ENCODE measurements at regions not wholly inside any gene's neighbourhood (a gene's known extent, or its start where the extent isn't known, plus 50 kb on each side); places are given as distances from the start of the nearest gene placed in this dataset.

DNA sequence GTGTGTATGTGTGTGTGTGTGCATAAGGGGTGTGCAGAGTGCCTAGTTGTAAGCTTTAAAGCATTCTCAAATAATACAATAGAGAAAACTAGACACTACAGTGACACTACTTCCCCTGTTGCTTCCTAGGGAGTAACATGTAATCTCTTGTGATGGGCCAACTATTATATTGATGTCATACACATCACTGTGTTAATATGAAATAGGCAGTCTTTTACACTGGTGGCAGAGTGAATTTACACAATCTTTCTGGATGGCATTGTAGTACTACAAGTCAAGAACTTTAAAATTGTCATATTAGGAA, 488.0 kb upstream of the ZEB2 start:
- ATAC-seq = no peak
- TF ChIP-seq, protein P1, sequence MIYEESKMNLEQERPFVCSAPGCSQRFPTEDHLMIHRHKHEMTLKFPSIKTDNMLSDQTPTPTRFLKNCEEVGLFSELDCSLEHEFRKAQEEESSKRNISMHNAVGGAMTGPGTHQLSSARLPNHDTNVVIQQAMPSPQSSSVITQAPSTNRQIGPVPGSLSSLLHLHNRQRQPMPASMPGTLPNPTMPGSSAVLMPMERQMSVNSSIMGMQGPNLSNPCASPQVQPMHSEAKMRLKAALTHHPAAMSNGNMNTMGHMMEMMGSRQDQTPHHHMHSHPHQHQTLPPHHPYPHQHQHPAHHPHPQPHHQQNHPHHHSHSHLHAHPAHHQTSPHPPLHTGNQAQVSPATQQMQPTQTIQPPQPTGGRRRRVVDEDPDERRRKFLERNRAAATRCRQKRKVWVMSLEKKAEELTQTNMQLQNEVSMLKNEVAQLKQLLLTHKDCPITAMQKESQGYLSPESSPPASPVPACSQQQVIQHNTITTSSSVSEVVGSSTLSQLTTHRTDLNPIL (CRISPR knock-in tag; IDR thresholded peaks at IDR 0.05; ENCODE audit: low read depth) = no peak

GRCh38 chr2:145007093-145007959, 487.4 kb upstream of the ZEB2 start:
- TF ChIP-seq ZFP3 (CRISPR knock-in tag; IDR thresholded peaks at IDR 0.05) = 0 out of 2 replicates have a peak, but pooled peaks have one; percentile 21
- peak; percentile 12 for TF ChIP-seq ISL1 (CRISPR knock-in tag; IDR thresholded peaks at IDR 0.05)
- TF ChIP-seq CSDC2 (CRISPR knock-in tag; IDR thresholded peaks at IDR 0.05) = no peak
- TF ChIP-seq, protein P1 (CRISPR knock-in tag; IDR thresholded peaks at IDR 0.05; ENCODE audit: low read depth) = 0 out of 2 replicates have a peak, but pooled peaks have one; percentile 12
- no peak for TF ChIP-seq TSHZ2 (CRISPR knock-in tag; IDR thresholded peaks at IDR 0.05)
- peak; percentile 92 for ATAC-seq

DNA sequence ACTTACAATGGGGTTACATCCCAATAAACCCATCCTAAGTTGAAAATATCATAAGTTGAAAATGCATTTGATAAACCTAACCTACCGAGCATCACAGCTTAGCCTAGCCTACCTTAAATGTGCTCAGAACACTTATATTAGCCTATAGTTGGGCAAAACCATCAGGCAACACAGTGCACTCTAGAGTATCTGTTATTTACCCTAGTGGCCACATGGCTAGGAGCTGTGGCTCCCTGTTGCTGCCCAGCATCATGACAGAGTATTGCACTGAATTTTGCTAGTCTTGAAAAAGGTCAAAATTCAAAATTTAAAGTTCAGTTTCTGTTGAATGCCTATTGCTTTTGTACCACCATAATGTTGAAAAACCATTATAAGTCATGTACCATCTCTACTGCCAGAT, 482.7 kb upstream of the ZEB2 start:
- no peak for ATAC-seq
- no peak for TF ChIP-seq ARNTL (CRISPR knock-in tag; IDR thresholded peaks at IDR 0.05; ENCODE audit: borderline replicate concordance, low read depth)
- TF ChIP-seq, protein P2, sequence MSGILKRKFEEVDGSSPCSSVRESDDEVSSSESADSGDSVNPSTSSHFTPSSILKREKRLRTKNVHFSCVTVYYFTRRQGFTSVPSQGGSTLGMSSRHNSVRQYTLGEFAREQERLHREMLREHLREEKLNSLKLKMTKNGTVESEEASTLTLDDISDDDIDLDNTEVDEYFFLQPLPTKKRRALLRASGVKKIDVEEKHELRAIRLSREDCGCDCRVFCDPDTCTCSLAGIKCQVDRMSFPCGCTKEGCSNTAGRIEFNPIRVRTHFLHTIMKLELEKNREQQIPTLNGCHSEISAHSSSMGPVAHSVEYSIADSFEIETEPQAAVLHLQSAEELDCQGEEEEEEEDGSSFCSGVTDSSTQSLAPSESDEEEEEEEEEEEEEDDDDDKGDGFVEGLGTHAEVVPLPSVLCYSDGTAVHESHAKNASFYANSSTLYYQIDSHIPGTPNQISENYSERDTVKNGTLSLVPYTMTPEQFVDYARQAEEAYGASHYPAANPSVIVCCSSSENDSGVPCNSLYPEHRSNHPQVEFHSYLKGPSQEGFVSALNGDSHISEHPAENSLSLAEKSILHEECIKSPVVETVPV (CRISPR knock-in tag; IDR thresholded peaks at IDR 0.05) = no peak

- peak; percentile 82 for TF ChIP-seq ISL1 (CRISPR knock-in tag; IDR thresholded peaks at IDR 0.05)
- TF ChIP-seq OSR1 (CRISPR knock-in tag; IDR thresholded peaks at IDR 0.05) = no peak
Measured at GRCh38 chr2:145000376-145000775, 480.5 kb upstream of the ZEB2 start.

DNA sequence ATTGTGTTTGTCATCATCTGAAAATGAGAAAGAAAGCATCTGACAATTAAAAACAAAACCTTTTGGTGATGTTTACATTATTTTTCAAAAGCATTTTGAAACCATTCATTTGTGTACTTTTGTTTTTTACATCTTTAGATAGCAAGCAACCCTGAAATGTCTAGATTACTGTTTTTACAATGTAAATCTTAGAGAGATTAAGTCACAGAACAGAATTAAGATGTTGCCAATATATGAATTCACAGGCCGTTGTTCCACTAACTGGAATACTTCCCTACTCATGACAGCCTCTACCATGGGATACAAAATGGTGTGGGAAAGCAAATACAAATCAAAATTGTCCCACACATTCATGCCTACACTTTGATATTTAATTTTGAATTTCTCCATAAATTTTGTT, 480.0 kb upstream of the ZEB2 start:
- no peak for ATAC-seq
- no peak for TF ChIP-seq TCF4 (CRISPR knock-in tag; IDR thresholded peaks at IDR 0.05; ENCODE audit: borderline replicate concordance)
- TF ChIP-seq, protein P3, sequence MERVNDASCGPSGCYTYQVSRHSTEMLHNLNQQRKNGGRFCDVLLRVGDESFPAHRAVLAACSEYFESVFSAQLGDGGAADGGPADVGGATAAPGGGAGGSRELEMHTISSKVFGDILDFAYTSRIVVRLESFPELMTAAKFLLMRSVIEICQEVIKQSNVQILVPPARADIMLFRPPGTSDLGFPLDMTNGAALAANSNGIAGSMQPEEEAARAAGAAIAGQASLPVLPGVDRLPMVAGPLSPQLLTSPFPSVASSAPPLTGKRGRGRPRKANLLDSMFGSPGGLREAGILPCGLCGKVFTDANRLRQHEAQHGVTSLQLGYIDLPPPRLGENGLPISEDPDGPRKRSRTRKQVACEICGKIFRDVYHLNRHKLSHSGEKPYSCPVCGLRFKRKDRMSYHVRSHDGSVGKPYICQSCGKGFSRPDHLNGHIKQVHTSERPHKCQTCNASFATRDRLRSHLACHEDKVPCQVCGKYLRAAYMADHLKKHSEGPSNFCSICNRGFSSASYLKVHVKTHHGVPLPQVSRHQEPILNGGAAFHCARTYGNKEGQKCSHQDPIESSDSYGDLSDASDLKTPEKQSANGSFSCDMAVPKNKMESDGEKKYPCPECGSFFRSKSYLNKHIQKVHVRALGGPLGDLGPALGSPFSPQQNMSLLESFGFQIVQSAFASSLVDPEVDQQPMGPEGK (CRISPR knock-in tag; IDR thresholded peaks at IDR 0.05; ENCODE audit: borderline replicate concordance) = no peak
- TF ChIP-seq BACH2 (CRISPR knock-in tag; IDR thresholded peaks at IDR 0.05; ENCODE audit: borderline replicate concordance) = no peak
- TF ChIP-seq, protein P2 (CRISPR knock-in tag; IDR thresholded peaks at IDR 0.05) = no peak
- TF ChIP-seq SNAI2 (CRISPR knock-in tag; IDR thresholded peaks at IDR 0.05) = no peak
- no peak for TF ChIP-seq ZNF8 (CRISPR knock-in tag; IDR thresholded peaks at IDR 0.05)
- no peak for TF ChIP-seq ESRRG (CRISPR knock-in tag; IDR thresholded peaks at IDR 0.05)
- TF ChIP-seq CSDC2 (CRISPR knock-in tag; IDR thresholded peaks at IDR 0.05) = no peak
- no peak for TF ChIP-seq GLIS3 (CRISPR knock-in tag; IDR thresholded peaks at IDR 0.05)
- no peak for TF ChIP-seq ZNF70 (CRISPR knock-in tag; IDR thresholded peaks at IDR 0.05)
- TF ChIP-seq ZC3H10 (CRISPR knock-in tag; IDR thresholded peaks at IDR 0.05) = no peak
- TF ChIP-seq TSHZ2 (CRISPR knock-in tag; IDR thresholded peaks at IDR 0.05) = no peak
- TF ChIP-seq TOX (CRISPR knock-in tag; IDR thresholded peaks at IDR 0.05; ENCODE audit: borderline replicate concordance) = no peak

More at GRCh38 chr2:145000376-145000775, 480.5 kb upstream of the ZEB2 start:
- ATAC-seq = no peak
